ENCODE measurements at regions not wholly inside any gene's neighbourhood (a gene's known extent, or its start where the extent isn't known, plus 50 kb on each side); places are given as distances from the start of the nearest gene placed in this dataset.

DNA sequence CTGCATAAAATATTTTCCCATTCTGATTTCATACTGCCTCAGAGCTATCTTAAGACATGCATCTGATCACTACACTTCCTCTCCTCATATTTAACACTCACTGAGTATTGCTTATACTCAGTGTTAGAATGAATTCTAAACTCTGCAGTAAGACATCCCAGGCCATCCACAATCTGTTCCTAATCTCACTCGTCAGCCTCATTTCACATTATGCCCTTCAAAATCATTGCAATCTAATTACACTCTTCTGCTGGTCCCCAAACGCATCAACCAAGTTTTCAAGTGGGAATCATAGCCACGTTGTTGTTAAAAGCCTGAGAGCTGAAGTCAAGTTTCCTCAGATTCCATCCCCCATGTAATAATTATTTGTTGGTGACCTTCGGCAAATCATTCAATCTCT, 1177.9 kb downstream of the ARAP2 start:
- ATAC-seq (no peak), DNase-seq (no peak)
- no peaks in the 10 kb centered on the region for H3K4me1 Mint-ChIP-seq
- no peaks in the 10 kb centered on the region for H3K9me3 Mint-ChIP-seq
- no peak overlapping the region for H3K27ac Mint-ChIP-seq
- H3K4me3 Mint-ChIP-seq, result no peak overlapping the region
- no peaks in the 10 kb centered on the region for H3K27me3 Mint-ChIP-seq

DNA sequence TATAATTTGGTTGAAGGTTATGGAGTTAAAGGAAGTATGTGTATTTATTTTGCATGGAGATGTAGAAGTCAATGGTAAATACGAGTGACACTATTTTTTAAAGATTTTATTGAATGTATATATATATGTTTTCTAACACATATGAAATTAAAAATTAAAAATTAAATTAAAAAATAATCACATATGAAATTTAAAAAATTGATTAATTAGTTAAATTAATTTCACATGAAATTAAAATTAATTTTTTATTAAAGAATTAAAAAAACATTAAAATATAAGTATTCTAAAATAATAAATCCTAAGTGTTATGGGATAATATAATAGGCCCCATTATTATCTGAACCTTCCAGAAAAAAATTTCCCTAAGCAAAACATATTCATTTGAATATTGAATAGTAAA, 1163.5 kb downstream of the ARAP2 start:
- no peaks in the 10 kb centered on the region for H3K4me1 Mint-ChIP-seq
- H3K27me3 Mint-ChIP-seq, result no peaks in the 10 kb centered on the region
- DNase-seq (no peak), ATAC-seq (no peak)
- H3K4me3 Mint-ChIP-seq, result no peak overlapping the region
- H3K9me3 Mint-ChIP-seq, result peaks cover 0 to 4% of the 10 kb centered on the region in 2 donors
- no peak overlapping the region for H3K27ac Mint-ChIP-seq

DNA sequence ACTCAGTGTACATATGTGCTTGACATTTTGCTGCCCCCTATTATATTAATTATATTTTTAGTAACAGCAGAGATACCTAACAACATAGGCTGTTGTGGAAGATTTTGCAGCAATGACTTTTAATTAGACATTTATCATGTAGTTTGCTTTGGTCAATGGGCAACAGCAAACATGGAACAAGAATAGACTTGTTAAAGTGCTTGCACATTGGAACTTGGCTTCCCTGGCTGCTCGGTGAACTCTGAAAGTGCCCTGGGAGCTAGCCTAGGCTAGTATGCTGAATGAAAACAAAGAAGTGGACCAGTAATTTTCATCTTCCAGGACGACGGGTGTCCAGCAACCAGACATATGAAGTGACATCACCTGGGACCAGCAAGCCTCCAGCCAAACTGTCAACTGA, 1157.1 kb downstream of the ARAP2 start:
- peaks cover 0 to 9% of the 10 kb centered on the region in 2 donors for H3K9me3 Mint-ChIP-seq
- no peaks in the 10 kb centered on the region for H3K27me3 Mint-ChIP-seq
- H3K4me1 Mint-ChIP-seq, result no peaks in the 10 kb centered on the region
- no peak for ATAC-seq
- H3K27ac Mint-ChIP-seq, result no peak overlapping the region
- no peak overlapping the region for H3K4me3 Mint-ChIP-seq
- no peak for DNase-seq

DNA sequence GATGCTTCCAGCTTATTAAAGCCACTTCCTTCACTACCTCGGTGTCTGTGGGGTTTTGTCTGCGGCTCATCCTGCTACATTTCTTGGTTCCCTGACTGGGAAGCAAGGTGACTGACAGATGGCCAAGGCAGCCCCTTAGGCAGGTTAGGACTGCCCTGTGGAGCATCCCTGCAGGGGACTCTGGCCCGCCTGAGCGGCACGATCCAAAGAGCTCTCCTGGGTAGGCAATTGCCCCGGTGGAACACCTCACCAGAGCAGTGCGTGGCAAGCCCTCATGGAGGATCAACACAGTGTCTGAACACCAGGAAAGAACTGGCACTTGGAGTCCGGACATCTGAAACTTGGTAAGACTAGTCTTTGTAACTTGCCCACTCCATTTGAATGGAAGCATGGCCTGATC, 1143.4 kb downstream of the ARAP2 start:
- no peaks in the 10 kb centered on the region for H3K27me3 Mint-ChIP-seq
- peaks cover 11 to 16% of the 10 kb centered on the region in 2 donors for H3K9me3 Mint-ChIP-seq
- no peak overlapping the region for H3K4me3 Mint-ChIP-seq
- ATAC-seq, result no peak
- no peak overlapping the region for H3K27ac Mint-ChIP-seq
- DNase-seq, result no peak
- no peaks in the 10 kb centered on the region for H3K4me1 Mint-ChIP-seq

DNA sequence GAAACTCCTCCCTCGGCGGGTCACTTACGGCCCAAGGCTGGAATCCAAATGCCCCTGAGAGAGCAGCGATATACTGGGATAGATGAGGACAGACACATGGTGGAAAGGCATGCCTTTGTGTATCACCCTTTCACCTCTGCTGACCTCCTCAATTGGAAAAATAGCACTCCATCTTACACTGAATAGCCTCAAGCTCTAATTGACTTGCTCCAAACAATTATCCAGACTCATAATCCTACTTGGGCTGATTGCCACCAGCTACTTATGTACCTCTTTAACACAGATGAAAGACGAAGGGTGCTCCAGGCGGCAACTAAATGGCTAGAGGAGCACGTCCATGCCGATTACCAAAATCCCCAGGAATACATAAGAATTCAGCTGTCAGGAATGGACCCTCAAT, 1142.2 kb downstream of the ARAP2 start:
- Mint-ChIP-seq H3K4me1 (no peaks in the 10 kb centered on the region), H3K4me3 (no peak overlapping the region), H3K9me3 (peaks cover 11 to 16% of the 10 kb centered on the region in 2 donors), H3K27me3 (no peaks in the 10 kb centered on the region), H3K27ac (no peak overlapping the region)
- ATAC-seq, result no peak
- DNase-seq, result no peak

DNA sequence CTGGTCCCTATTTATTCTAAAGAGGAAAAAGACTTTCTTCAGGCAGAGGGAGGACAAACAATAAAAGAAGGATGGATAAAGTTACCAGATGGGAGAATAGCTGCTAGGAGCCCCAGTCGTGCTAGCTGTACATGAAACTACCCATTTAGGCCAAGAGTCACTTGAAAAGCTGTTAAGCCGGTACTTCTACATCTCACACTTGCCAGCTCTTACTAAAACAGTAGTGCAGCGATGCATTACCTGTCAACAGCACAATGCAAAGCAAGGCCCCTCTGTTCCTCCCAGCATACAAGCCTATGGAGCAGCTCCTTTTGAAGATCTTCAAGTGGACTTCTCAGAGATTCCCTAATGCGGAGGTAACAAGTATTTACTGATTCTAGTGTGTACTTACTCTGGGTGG, 1138.8 kb downstream of the ARAP2 start:
- ATAC-seq (no peak), DNase-seq (no peak)
- no peaks in the 10 kb centered on the region for H3K4me1 Mint-ChIP-seq
- H3K27ac Mint-ChIP-seq, result no peak overlapping the region
- peaks cover 11 to 16% of the 10 kb centered on the region in 2 donors for H3K9me3 Mint-ChIP-seq
- no peak overlapping the region for H3K4me3 Mint-ChIP-seq
- no peaks in the 10 kb centered on the region for H3K27me3 Mint-ChIP-seq

DNA sequence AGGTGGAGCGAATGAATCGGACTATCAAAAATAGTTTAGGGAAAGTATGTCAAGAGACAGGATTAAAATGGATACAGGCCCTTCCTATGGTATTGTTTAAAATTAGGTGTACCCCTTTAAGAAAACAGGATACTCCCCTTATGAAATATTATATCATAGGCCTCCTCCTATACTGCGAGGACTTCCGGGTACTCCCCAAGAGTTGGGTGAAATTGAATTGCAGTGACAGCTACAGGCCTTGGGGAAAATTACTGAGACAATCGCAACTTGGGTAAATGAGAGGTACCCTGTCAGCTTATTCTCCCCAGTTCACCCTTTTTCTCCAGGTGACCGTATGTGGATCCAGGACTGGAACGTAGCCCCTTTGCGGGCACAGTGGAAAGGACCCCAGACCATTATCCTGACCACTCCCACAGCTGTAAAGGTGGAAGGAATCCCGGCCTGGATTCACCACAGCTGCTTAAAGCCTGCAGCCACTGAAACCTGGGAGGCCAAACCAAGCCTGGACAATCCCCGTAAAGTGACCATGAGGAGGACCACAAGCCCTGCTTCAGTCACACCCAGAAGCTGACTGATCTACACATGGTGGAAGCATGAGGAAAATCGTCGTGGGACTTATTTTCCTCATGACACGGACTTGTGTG, 1138.1 kb downstream of the ARAP2 start:
- Mint-ChIP-seq H3K4me1 (no peaks in the 10 kb centered on the region), H3K9me3 (peaks cover 11 to 16% of the 10 kb centered on the region in 2 donors), H3K4me3 (no peak overlapping the region), H3K27ac (no peak overlapping the region), H3K27me3 (no peaks in the 10 kb centered on the region)
- ATAC-seq (no peak), DNase-seq (no peak)

DNA sequence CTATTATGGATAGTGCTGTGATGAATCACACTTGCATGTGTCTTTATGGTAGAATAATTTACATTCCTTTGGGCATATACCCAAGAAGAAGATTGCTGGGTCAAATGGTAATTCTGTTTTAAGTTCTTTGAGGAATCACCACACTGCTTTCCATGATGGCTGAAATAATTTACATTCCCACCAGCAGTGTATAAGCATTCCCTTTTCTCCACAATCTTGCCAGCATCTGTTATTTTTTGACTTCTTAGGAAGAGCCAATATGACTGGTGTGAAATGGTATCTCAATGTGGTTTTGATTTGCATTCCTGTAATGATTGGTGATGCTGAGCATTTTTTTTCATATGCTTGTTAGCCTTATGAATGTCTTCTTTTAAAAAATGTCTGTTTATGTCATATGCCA, 1120.2 kb downstream of the ARAP2 start:
- no peak for ATAC-seq

DNA sequence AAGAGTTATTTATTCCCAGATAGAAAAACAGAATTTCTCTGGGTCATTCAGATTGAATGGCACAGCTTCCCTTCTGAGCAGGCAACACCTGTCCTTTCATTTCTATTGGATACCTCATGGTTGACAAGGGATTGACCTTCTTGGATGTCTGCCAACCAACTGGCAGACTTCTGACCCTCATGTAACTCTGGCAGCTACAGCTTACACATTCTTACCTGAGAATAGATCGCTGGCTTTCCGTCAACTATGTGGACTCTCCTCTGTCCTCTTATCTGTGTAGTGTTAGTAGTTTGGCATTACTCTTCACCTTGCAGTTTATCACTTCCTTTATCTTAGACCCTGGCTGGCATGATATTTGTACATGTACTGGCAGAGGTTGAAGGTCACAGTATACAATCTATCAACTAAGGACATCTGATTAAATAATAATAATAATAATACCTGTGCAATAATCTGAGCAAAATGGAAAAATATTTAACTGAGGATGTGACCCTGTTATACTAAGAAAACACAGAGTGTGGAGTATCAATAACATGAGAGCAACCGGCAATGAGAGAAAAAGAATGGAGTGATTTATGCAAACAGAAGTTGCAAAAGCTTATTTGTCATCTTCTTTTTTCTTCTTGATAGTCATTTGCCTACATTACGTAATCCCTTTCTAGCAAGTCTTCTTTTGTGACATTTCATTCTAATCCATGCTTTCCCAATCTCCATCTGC, 1118.2 kb downstream of the ARAP2 start:
- Mint-ChIP-seq H3K9me3 (peaks cover 0 to 7% of the 10 kb centered on the region in 2 donors), H3K27ac (no peak overlapping the region), H3K4me3 (no peak overlapping the region), H3K4me1 (no peaks in the 10 kb centered on the region), H3K27me3 (no peaks in the 10 kb centered on the region)
- ATAC-seq (no peak), DNase-seq (no peak)

More for the DNA sequence above, 1120.2 kb downstream of the ARAP2 start:
- DNase-seq, result no peak
- H3K27ac Mint-ChIP-seq, result no peak overlapping the region
- no peaks in the 10 kb centered on the region for H3K27me3 Mint-ChIP-seq
- peaks cover 0 to 7% of the 10 kb centered on the region in 2 donors for H3K9me3 Mint-ChIP-seq
- no peaks in the 10 kb centered on the region for H3K4me1 Mint-ChIP-seq
- H3K4me3 Mint-ChIP-seq, result no peak overlapping the region

DNA sequence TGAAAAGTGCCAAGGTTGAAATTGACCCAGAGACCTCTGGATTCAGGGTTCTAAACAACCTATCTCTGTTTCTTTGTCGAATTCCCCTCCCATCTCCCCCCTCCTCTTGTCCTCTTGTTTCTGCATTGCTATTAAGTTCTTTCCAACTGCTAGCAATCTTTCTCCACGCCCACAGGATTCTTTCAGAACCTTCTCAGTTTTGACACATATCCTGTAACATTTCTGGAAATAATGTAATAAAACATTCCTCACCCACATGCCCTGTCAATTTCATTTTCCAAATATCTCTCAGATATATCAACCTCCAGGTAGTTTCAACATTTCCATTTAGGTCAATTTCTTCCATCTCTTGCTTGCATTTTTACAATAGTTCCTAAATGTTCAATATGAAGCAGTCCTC, 1105.9 kb downstream of the ARAP2 start:
- no peak overlapping the region for H3K4me3 Mint-ChIP-seq
- H3K4me1 Mint-ChIP-seq, result no peaks in the 10 kb centered on the region
- no peak for ATAC-seq
- H3K27ac Mint-ChIP-seq, result no peak overlapping the region
- no peak for DNase-seq
- no peaks in the 10 kb centered on the region for H3K27me3 Mint-ChIP-seq
- H3K9me3 Mint-ChIP-seq, result no peaks in the 10 kb centered on the region

DNA sequence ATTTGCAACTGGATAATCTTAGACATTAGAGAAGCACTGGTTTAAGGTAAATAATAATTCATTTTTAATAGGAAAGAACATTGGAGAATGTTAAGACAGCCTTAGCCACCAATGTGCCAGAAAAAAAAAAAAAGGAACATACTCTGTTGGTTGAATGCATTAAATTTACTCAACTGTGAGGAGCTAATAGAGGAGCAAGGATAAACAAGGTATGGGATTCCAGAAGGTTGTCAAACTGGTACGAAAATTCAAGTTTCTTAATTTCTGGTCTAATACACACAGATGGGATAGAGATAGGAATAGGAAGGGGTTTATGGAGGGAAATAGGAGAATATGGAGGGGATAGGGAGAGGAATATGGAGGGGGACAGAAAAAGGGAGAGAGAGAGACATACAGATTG, 1096.6 kb downstream of the ARAP2 start:
- Mint-ChIP-seq H3K4me1 (no peaks in the 10 kb centered on the region), H3K9me3 (peaks cover 5 to 13% of the 10 kb centered on the region in 2 donors), H3K27ac (no peak overlapping the region), H3K4me3 (no peak overlapping the region), H3K27me3 (no peaks in the 10 kb centered on the region)
- no peak for ATAC-seq
- no peak for DNase-seq

DNA sequence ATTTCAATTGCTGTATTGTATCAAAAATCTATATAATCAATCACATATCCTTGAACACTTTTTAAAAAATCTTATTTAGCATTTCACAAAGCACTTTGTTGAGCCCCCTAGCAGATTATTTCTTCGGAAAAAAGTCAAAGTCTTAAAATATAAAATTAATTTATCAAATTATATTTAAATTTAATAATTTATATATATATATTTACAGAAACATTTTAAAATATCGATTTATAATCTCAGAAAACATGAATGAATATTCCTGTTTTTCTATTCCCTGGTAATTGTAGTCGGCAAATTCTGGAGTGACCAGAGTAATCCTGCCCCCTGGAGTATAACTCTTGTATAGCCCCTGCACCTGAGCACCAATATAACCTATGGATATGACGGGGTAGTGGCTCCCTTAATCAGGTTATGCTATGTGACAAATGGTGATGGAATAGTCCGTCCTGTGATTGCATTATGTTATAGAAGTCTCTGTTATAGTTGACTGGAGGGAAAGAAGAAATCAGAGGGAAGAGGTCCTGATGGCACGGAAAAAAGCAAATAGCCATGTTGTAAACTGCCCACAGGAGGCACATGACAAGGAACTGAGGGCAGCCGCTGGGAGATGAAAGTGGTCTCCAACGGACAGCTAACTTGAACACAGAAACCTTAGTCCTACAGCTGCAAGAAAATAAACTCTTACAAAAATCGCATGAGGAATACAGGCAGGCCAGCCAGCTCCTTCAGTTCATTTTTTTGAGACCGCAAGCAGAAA, 1092.3 kb downstream of the ARAP2 start:
- no peak for ATAC-seq
- Mint-ChIP-seq H3K9me3 (peaks cover 6 to 13% of the 10 kb centered on the region in 2 donors), H3K4me1 (no peaks in the 10 kb centered on the region), H3K27ac (no peak overlapping the region), H3K27me3 (no peaks in the 10 kb centered on the region), H3K4me3 (no peak overlapping the region)
- DNase-seq, result no peak

DNA sequence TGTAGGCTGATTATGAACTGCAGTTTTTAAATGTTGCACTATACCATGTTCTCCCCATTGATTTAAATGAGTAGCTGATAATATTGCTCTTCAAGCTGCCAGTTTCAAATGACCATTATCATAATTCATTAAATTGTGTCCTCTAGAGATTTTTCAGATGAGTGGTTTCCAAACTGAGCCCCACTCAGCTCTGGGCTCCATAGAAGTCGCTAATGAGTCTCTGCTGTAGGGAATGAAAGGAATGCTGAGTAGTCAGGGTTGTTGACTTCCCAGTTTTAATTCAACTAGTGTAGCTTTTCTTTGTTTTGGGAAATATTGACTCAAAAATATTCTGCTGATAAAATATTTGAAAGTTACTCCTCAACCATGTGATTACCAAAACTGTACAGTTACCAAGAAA, 1081.1 kb downstream of the ARAP2 start:
- Mint-ChIP-seq H3K27ac (no peak overlapping the region), H3K4me3 (no peak overlapping the region), H3K9me3 (peaks cover 4 to 8% of the 10 kb centered on the region in 2 donors), H3K4me1 (no peaks in the 10 kb centered on the region), H3K27me3 (no peaks in the 10 kb centered on the region)
- no peak for DNase-seq
- ATAC-seq, result no peak

DNA sequence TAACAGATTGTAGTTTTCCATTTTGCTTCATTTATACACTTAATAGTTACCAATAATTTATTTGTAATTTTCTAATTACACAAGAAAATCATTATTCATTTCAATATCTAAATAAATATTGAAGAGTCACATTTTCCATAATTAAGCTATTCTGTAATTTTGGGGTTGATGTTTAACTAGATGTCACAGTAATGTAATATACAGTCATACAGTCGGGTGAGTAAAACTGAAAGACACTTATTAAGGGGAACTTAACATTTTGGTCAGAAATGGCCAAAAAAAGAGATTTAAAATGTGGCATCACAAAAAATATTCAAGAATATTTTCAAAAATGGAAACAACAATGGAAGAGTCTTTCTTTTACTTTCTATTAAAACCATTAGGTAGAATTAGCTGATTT, 1080.3 kb downstream of the ARAP2 start:
- Mint-ChIP-seq H3K9me3 (peaks cover 4 to 8% of the 10 kb centered on the region in 2 donors), H3K4me3 (no peak overlapping the region), H3K27ac (no peak overlapping the region), H3K27me3 (no peaks in the 10 kb centered on the region), H3K4me1 (no peaks in the 10 kb centered on the region)
- ATAC-seq (no peak), DNase-seq (no peak)

DNA sequence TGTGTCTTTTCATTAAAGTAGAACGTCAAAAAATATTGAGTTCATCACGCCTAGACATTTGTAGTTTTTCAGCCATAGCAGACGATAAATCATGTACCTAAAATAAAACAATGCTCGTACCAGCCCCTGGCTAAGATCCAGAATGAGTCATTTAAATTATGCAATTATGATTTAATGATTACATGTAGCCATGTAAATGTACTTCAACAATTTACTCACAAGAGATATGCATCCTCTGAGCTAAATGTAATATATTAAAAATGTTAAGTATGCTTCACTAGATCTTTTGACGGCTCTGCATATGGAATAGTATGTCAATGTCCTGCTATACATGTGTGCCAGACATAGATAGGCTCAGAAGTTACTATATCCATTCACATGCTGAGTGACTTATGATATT, 1077.8 kb downstream of the ARAP2 start:
- ATAC-seq, result no peak

DNA sequence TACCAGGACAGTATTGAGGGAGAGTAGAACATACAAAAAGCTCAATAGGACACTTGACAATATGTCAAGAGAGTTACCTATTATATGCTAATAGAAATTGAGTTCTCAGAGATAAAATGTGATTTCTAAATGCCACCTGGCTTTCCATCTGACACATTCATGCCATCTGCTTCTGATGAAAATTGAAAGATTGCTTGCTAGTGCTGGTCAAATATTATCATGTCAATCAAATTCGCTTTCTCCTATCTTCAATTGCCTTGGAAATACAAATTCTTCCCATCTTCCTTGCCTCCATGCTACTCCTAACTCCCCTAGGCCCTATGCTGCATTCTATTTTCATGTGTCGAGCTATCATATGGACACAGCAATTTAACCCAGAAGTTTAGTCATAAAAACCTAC, 1076.9 kb downstream of the ARAP2 start:
- ATAC-seq, result no peak
- no peaks in the 10 kb centered on the region for H3K27me3 Mint-ChIP-seq
- peaks cover 4 to 8% of the 10 kb centered on the region in 2 donors for H3K9me3 Mint-ChIP-seq
- no peaks in the 10 kb centered on the region for H3K4me1 Mint-ChIP-seq
- no peak for DNase-seq
- no peak overlapping the region for H3K27ac Mint-ChIP-seq
- H3K4me3 Mint-ChIP-seq, result no peak overlapping the region

More for the DNA sequence above, 1077.8 kb downstream of the ARAP2 start:
- Mint-ChIP-seq H3K27me3 (no peaks in the 10 kb centered on the region), H3K4me1 (no peaks in the 10 kb centered on the region), H3K27ac (no peak overlapping the region), H3K4me3 (no peak overlapping the region), H3K9me3 (peaks cover 4 to 8% of the 10 kb centered on the region in 2 donors)
- no peak for DNase-seq

All from stimulated activated naive CD8-positive, alpha-beta T cell treated with anti-CD3 and anti-CD28 coated beads, Interleukin-15, amount 100 ng/mL, for 72 hours (primary cell).